HepG2 (cell line): ENCODE measurements at regions not wholly inside any gene's neighbourhood (a gene's known extent, or its start where the extent isn't known, plus 50 kb on each side); places are given as distances from the start of the nearest gene placed in this dataset.

Experiments used
- CBX5 ChIP-seq: sonication (generic); formaldehyde crosslinking; IDR thresholded peaks from 2 replicates; pipeline ENCODE4 v1.4.0; 2020; ENCODE audit warnings: missing genetic modification reagents, borderline replicate concordance
- CTCF ChIP-seq: sonication (generic); formaldehyde crosslinking; IDR thresholded peaks from 2 replicates; pipeline ENCODE4 v1.5.0; 2020; ENCODE audit warnings: mild to moderate bottlenecking, missing genetic modification reagents, moderate library complexity
- MTA1 ChIP-seq: sonication (generic); formaldehyde crosslinking; IDR thresholded peaks from 2 replicates; pipeline ENCODE4 v1.4.0; 2020; ENCODE audit warnings: missing genetic modification reagents, mild to moderate bottlenecking, borderline replicate concordance
- NR2C2 ChIP-seq: sonication (generic); formaldehyde crosslinking; IDR thresholded peaks from 2 replicates; pipeline ENCODE4 v1.4.0; 2020; ENCODE audit warnings: missing genetic modification reagents, mild to moderate bottlenecking, moderate library complexity, borderline replicate concordance
- RNF2 ChIP-seq: fragments of 450-650 bp; conservative IDR thresholded peaks from 2 replicates; pipeline ENCODE4 v1.6.1; 2016; ENCODE audit warnings: low read depth
- SALL2 ChIP-seq: sonication (generic); formaldehyde crosslinking; IDR thresholded peaks from 2 replicates; pipeline ENCODE4 v1.8.1; 2023; ENCODE audit warnings: mild to moderate bottlenecking, missing genetic modification reagents, inconsistent platforms
- SMAD1 ChIP-seq: sonication (generic); formaldehyde crosslinking; IDR thresholded peaks from 2 replicates; pipeline ENCODE4 v1.4.0; 2020; ENCODE audit warnings: missing genetic modification reagents, low read depth, mild to moderate bottlenecking, borderline replicate concordance
- TBL1XR1 ChIP-seq: fragments of 150-350 bp; IDR thresholded peaks from 2 replicates; pipeline ENCODE4 v1.6.1; 2014; ENCODE audit warnings: borderline replicate concordance, low read length; ENCODE audit not compliant: partially characterized antibody
- ZIK1 ChIP-seq: sonication (generic); formaldehyde crosslinking; IDR thresholded peaks from 2 replicates; pipeline ENCODE4 v1.5.0; 2020; ENCODE audit warnings: mild to moderate bottlenecking, low read depth, missing genetic modification reagents, borderline replicate concordance
- ZNF12 ChIP-seq: sonication (generic); formaldehyde crosslinking; IDR thresholded peaks from 2 replicates; pipeline ENCODE4 v1.5.0; 2020; ENCODE audit warnings: missing genetic modification reagents
- ZSCAN22 ChIP-seq: sonication (generic); formaldehyde crosslinking; IDR thresholded peaks from 2 replicates; pipeline ENCODE4 v1.4.0; 2020; ENCODE audit warnings: mild to moderate bottlenecking, missing genetic modification reagents
- TF ChIP-seq, protein P1 (sequence below): sonication (generic); formaldehyde crosslinking; conservative IDR thresholded peaks from 2 replicates; pipeline ENCODE4 v1.5.0; 2020; ENCODE audit warnings: missing genetic modification reagents

DNA sequence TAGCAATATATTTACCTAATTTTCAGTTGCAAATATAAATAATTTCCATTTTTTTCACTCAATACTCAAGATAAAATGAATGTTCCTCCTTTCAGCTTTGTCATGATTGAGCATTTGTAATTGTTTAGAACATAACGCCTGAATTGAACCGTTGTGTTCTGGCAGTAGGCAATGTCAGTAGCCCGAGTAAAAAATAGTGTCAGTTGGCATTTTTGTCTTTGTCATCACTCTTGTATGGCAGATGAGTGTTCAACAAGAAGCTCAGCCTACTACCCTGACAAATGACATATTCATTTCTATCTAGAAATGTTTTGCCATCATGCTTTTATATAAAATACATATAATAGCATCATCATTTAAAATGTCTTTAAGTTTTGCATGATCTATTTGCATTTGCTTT, 691.4 kb upstream of the NCAM2 start:
- TF ChIP-seq TBL1XR1 (no peak), CTCF (CRISPR knock-in tag) (no peak), RNF2 (no peak), MTA1 (CRISPR knock-in tag) (no peak), ZSCAN22 (CRISPR knock-in tag) (no peak), ZIK1 (no peak), NR2C2 (CRISPR knock-in tag) (no peak), SMAD1 (CRISPR knock-in tag) (no peak), CBX5 (CRISPR knock-in tag) (no peak), ZNF12 (no peak), SALL2 (CRISPR knock-in tag) (no peak)
- TF ChIP-seq, protein P1, sequence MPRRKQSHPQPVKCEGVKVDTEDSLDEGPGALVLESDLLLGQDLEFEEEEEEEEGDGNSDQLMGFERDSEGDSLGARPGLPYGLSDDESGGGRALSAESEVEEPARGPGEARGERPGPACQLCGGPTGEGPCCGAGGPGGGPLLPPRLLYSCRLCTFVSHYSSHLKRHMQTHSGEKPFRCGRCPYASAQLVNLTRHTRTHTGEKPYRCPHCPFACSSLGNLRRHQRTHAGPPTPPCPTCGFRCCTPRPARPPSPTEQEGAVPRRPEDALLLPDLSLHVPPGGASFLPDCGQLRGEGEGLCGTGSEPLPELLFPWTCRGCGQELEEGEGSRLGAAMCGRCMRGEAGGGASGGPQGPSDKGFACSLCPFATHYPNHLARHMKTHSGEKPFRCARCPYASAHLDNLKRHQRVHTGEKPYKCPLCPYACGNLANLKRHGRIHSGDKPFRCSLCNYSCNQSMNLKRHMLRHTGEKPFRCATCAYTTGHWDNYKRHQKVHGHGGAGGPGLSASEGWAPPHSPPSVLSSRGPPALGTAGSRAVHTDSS (CRISPR knock-in tag), result no peak
